ENCODE measurements at regions not wholly inside any gene's neighbourhood (a gene's known extent, or its start where the extent isn't known, plus 50 kb on each side); places are given as distances from the start of the nearest gene placed in this dataset.

GRCh38 chr3:150104564-150104963, 133.9 kb upstream of the PFN2 start:
- no peak for TF ChIP-seq JUN (CRISPR knock-in tag; IDR thresholded peaks at IDR 0.05)
- no peak for TF ChIP-seq E2F4 (CRISPR knock-in tag; IDR thresholded peaks at IDR 0.05; ENCODE audit: borderline replicate concordance, low read depth)
- TF ChIP-seq CTCF (IDR thresholded peaks at IDR 0.05): no peak
- no peak for TF ChIP-seq ZNF138 (CRISPR knock-in tag; conservative IDR thresholded peaks at IDR 0.05)
- TF ChIP-seq NFYB (CRISPR knock-in tag; conservative IDR thresholded peaks at IDR 0.05; ENCODE audit: low read depth): no peak
